Head of caudate nucleus (tissue), 42 donors: ENCODE measurements at regions not wholly inside any gene's neighbourhood (a gene's known extent, or its start where the extent isn't known, plus 50 kb on each side); places are given as distances from the start of the nearest gene placed in this dataset.

ENCODE experiments used
- DNase-seq, 42 donors: peaks; one replicate each; pipeline versions ENCODE4 v3.0.0 to v3.0.0-alpha.2; 2020 to 2021; ENCODE audit warnings: mixed read lengths in 7 of 42
- intact Hi-C: fragments of 100-400 bp; cut with DNase I; formaldehyde crosslinking; loops from one replicate; pipeline ENCODE4 v1.15.0; 2022

GRCh38 chr4:116878280-116878679, 207.1 kb downstream of the TRAM1L1 start:
- peak in 1 of 42 donors; percentile 14 for DNase-seq
- intact Hi-C loops = no loop called here

GRCh38 chr4:116877069-116877468, 208.3 kb downstream of the TRAM1L1 start:
- no peak for DNase-seq
- intact Hi-C loops = no loop called here

GRCh38 chr4:116872941-116873340, 212.4 kb downstream of the TRAM1L1 start:
- DNase-seq = no peak
- intact Hi-C loops = no loop called here

- no peak for DNase-seq
- intact Hi-C loops = no loop called here
Observed at GRCh38 chr4:116872308-116872707, 213.1 kb downstream of the TRAM1L1 start.

- DNase-seq = no peak
- intact Hi-C loops = no loop called here
Observed at GRCh38 chr4:116870686-116871085, 214.7 kb downstream of the TRAM1L1 start.

- no peak for DNase-seq
- intact Hi-C loops = no loop called here
Observed at GRCh38 chr4:116866106-116866505, 219.3 kb downstream of the TRAM1L1 start.

GRCh38 chr4:116862592-116862991, 222.8 kb downstream of the TRAM1L1 start:
- no peak for DNase-seq
- intact Hi-C loops = no loop called here

GRCh38 chr4:116860891-116861290, 224.5 kb downstream of the TRAM1L1 start:
- intact Hi-C loops = no loop called here
- DNase-seq = no peak

- DNase-seq = no peak
- intact Hi-C loops = no loop called here
Observed at GRCh38 chr4:116849620-116850019, 235.8 kb downstream of the TRAM1L1 start.

- intact Hi-C loops = no loop called here
- no peak for DNase-seq
Observed at GRCh38 chr4:116847616-116848015, 237.8 kb downstream of the TRAM1L1 start.

GRCh38 chr4:116839826-116840225, 245.6 kb downstream of the TRAM1L1 start:
- DNase-seq = no peak
- intact Hi-C loops = no loop called here

- intact Hi-C loops = no loop called here
- DNase-seq = peak in 12 of 42 donors; percentile 4 to 71 (median 25)
Observed at GRCh38 chr4:116838609-116839008, 246.8 kb downstream of the TRAM1L1 start.

GRCh38 chr4:116829187-116829586, 256.2 kb downstream of the TRAM1L1 start:
- DNase-seq = no peak

GRCh38 chr4:116824172-116824571, 261.2 kb downstream of the TRAM1L1 start:
- intact Hi-C loops = no loop called here
- DNase-seq = no peak

More at GRCh38 chr4:116829187-116829586, 256.2 kb downstream of the TRAM1L1 start:
- intact Hi-C loops = no loop called here

- no peak for DNase-seq
- intact Hi-C loops = no loop called here
Observed at GRCh38 chr4:116811730-116812129, 273.6 kb downstream of the TRAM1L1 start.

GRCh38 chr4:116796022-116796421, 289.4 kb downstream of the TRAM1L1 start:
- no peak for DNase-seq
- intact Hi-C loops = no loop called here

GRCh38 chr4:116788723-116789122, 296.7 kb downstream of the TRAM1L1 start:
- intact Hi-C loops = no loop called here
- no peak for DNase-seq

GRCh38 chr4:116755051-116755450, 330.3 kb downstream of the TRAM1L1 start:
- intact Hi-C loops = no loop called here
- no peak for DNase-seq

GRCh38 chr4:116752027-116752426, 333.3 kb downstream of the TRAM1L1 start:
- intact Hi-C loops = no loop called here
- DNase-seq = no peak

- no peak for DNase-seq
- intact Hi-C loops = no loop called here
Observed at GRCh38 chr4:116736756-116737155, 348.6 kb downstream of the TRAM1L1 start.

GRCh38 chr4:116734178-116734577, 351.2 kb downstream of the TRAM1L1 start:
- intact Hi-C loops = no loop called here
- no peak for DNase-seq

GRCh38 chr4:116733370-116733769, 352.0 kb downstream of the TRAM1L1 start:
- DNase-seq = no peak
- intact Hi-C loops = no loop called here
